GM03348 (cell line): ENCODE measurements at regions not wholly inside any gene's neighbourhood (a gene's known extent, or its start where the extent isn't known, plus 50 kb on each side); places are given as distances from the start of the nearest gene placed in this dataset.
A peak's percentile ranks its signal among the peaks of the same experiment; 100 is the strongest.

ENCODE experiments used
- DNase-seq: peaks from one replicate; pipeline ENCODE4 v3.0.0; 2012; ENCODE audit warnings: low spot score

- DNase-seq, result no peak
These were observed 222.9 kb upstream of the RIOK2 start for GRCh38 chr5:97405941-97406340.

- no peak for DNase-seq
These were observed 224.1 kb upstream of the RIOK2 start for GRCh38 chr5:97406946-97407676.

- no peak for DNase-seq
These were observed 225.3 kb upstream of the RIOK2 start for GRCh38 chr5:97408331-97408730.

DNA sequence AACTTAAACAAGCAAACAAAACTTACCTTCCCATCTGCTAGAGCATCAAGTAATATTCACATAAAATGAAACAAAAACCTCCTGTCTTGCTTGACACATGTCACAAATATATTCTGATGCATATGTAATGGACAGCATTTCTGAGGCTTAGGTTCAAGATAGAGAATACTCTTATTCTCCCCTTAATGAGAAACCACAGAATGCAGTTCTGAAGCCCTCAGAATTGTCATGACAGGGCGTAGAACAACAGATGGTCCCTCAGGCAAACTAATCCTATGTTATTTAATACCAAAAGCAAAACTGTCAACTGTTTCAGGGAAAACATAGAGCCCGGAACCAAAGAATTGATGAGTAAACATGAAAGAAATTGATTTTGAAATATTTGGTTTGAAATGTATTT is 229.9 kb upstream of the RIOK2 start:
- no peak for DNase-seq

- no peak for DNase-seq
These were observed 234.9 kb upstream of the RIOK2 start for GRCh38 chr5:97417986-97418385.

- DNase-seq, result no peak
These were observed 235.4 kb upstream of the RIOK2 start for GRCh38 chr5:97418462-97418861.

DNA sequence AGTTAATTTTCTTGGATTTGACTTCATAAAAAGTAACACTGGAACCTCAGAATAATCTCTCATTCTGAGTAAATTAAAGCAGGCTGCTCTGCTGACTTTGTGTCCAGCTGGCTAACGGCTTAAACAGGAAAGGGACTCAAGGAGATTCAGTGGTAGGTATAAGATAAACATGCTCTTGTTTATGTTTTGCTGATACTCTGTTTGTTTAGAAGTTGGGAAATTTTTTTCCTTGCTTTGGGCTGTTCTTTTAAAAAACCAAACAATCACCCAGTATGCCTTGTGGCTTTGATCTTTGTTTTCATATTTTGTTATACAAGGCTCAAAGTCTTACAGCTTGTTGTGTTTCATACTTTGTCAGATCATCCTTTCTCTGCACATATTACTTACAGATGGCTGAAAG is 237.6 kb upstream of the RIOK2 start:
- DNase-seq, result no peak

GRCh38 chr5:97422678-97423077 is 239.6 kb upstream of the RIOK2 start:
- no peak for DNase-seq

DNA sequence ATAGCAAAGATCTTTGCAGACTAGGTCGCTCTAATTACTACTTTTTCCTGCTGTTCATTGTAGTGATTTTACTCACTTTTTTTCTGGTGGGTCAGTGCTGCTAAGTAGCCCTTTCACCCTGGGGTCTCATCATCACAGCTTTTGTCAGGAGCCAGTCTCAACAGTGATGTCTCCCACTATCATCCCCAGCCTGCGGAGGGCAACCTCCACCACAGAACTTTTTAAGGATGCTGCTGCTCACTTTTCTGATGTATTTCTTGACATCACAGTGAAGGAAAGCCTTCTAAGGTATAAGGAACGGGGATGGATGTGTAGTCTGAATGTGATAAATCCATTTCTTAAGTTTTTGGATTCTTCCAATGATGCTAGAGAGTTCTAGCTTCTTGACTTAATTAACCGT is 242.5 kb upstream of the RIOK2 start:
- DNase-seq, result peak; percentile 10

GRCh38 chr5:97427235-97427634 is 244.2 kb upstream of the RIOK2 start:
- DNase-seq, result no peak

DNA sequence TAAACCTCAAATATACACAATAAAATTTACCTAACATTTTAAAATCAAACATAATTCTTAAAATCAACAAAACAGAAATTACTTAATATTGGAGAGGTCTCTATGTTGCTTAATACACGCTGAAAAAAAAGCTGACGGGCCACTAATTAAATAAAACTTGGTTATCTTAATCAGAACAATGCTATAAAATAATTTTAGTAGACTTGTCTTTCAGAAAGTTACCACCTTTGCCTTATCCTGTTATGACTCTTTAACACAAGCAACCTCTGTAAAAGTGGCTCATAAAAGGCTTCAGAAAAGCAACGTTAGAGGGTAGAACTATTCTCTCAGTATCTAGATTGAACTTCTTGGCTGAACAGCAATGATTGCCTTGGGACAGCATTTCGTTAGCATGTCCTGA is 251.0 kb upstream of the RIOK2 start:
- DNase-seq, result no peak

DNA sequence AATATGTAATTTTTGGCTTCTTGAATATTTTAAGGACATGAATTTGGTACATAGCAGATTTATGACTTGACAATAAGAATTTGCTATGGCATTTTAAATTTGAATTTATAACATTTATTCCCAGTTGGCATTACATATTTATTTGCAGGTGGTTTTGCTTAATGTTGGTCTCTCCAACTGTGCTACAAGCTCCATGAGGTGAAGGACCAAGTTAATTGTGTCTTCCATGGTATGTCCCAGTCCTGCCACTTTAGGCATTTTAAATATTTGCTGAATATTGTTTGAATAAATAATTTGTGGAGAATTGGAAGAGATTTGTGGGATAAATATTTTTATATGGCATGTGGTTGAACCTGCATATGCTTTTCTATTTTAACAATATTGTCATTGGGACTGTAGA is 253.4 kb upstream of the RIOK2 start:
- no peak for DNase-seq

DNA sequence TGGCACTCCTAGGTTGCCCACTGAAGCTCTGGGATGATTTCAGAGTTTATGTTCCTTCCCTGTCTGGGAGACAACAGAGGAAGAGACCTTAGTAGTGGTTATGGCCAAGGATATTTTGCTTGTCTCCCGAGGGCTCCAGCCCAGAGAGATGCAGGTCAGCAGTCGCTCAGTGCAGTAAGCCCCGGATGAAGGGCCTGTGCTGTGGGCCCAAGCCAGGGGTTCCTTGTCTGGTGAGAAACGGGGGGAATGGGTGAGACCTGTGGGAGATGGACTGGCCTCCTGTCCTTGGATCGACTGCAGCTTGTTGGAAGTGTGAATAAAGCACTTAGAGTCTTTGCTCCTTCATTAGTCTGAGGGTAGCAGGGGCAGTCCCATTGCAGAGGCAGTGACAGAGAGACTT is 260.7 kb upstream of the RIOK2 start:
- DNase-seq, result no peak

DNA sequence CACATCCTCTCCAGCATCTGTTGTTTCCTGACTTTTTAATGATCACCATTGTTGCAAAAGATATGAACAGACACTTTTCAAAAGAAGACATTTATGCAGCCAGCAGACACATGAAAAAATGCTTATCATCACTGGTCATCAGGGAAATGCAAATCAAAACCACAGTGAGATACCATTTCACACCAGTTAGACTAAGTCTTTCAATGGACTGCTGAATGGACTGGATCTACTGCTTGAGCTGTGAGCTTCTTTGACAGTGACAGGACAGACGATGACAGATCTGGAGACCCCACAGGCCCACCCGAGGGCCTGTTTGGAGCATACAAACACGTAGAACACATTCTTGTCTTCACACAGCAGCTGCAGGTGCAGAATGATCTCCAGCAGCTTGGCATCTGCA is 266.1 kb upstream of the RIOK2 start:
- DNase-seq, result no peak

DNA sequence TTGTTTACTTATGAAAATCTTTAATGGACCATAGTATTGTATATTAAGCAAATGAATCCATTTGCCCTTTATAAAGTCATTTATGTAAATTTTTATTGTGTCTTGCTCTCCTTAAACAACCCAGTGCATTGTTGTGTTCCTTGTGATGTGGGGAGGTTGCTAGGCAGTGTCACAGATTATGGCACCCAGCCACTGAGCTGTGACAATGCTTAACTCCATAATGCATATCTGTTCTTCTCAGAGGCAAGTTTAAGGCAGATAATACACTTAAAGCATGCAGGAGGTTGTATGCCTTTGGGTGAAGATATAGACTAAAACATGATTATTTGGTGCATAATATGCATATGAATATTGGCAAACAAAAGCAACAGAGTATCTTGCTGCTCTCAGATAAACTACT is 269.6 kb upstream of the RIOK2 start:
- DNase-seq, result no peak

DNA sequence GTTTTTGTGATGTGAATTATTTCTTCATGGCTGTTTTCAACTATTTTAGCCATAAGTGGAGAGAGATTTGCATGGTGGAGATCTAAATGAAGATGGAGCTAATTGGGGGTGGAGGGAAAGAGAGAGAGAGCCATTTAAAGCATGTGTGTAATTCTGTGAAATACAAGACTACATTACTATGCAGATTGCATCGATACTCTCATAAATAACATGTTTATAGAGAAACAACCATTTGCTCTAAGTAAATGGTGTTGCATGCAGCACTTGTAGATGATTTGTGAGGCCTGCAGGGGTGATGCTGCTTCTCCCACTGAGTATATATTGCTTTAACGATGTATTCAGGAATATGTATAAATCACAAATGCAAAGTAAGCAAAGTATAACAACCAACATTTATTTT is 270.2 kb upstream of the RIOK2 start:
- no peak for DNase-seq

GRCh38 chr5:97454015-97454414 is 271.0 kb upstream of the RIOK2 start:
- DNase-seq, result no peak

- DNase-seq, result no peak
These were observed 272.9 kb upstream of the RIOK2 start for GRCh38 chr5:97455996-97456395.

DNA sequence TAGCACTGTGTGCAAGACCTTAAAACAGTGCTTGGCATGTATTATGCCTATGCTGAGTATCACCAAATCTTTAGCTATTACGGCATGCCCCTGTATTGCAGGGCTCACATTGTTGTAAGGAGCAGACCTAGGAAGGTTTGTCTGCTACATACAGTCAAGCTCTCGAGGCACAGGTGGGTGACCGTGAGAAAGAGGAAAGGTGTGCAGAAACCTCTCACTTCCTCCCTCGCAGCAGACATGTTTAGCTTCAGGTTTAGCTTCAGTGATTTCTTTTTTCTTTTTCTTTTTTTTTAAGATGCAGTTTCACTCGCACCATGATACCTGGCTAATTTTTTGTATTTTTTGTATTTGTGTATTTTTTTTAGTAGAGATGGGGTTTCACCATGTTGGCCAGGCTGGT is 275.8 kb upstream of the RIOK2 start:
- DNase-seq, result no peak

- DNase-seq, result no peak
These were observed 288.9 kb upstream of the RIOK2 start for GRCh38 chr5:97471951-97472350.

GRCh38 chr5:97475847-97476246 is 292.8 kb upstream of the RIOK2 start:
- DNase-seq, result no peak

DNA sequence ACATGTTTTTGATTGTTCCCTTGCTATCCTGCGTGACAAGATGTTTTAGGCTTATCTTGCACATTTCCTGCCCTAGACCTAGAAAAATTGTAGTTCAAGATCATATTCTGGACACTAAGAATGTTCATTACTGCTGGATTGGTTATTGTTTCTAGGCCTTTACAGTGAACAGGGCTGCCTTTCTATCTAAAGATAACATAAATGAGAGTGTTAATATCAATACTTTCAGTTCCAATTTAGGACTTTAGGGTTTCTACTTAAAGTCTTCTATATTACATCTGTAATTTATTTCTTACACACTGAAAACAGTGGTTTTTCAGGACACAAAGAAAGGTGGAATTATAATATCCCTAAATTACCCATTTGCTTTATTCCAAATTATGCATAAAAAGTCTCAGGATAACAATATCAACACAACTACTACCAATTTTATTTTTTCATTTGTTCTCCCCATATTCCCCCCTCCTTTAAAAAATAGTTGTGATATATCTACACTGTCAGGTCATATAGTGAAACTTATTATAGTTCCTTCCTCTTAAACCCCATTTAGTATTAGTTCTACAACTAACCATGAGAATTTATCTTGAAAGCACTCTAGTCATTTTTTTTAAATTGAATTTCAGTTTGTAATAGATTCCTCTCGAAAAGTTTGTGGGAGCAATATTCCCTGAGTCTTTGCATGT is 293.9 kb upstream of the RIOK2 start:
- no peak for DNase-seq

- DNase-seq, result no peak
These were observed 295.4 kb upstream of the RIOK2 start for GRCh38 chr5:97478483-97478882.

GRCh38 chr5:97480313-97480712 is 297.3 kb upstream of the RIOK2 start:
- DNase-seq, result no peak
